Fibroblast of the aortic adventitia (primary cell): ENCODE measurements at regions not wholly inside any gene's neighbourhood (a gene's known extent, or its start where the extent isn't known, plus 50 kb on each side); places are given as distances from the start of the nearest gene placed in this dataset.
"Not testable (repeated sequence)": the region's sequence is repeated elsewhere in the genome, so short reads cannot be mapped to it uniquely, and the experiment has no call there.

Experiments used
- DNase-seq: peaks from one replicate; pipeline ENCODE4 v3.0.0-alpha.2; 2010; ENCODE audit warnings: low read depth
- H3K4me3 ChIP-seq: 2 replicates; pipeline ENCODE4 v1.5.1; 2011; ENCODE audit warnings: low read depth, mild to moderate bottlenecking, control low read depth, low read length, moderate library complexity
- CTCF ChIP-seq: IDR thresholded peaks from 2 replicates; pipeline ENCODE4 v1.5.1; 2011; ENCODE audit warnings: mild to moderate bottlenecking, low read length, control low read depth, inconsistent platforms; ENCODE audit not compliant: insufficient read depth

GRCh38 chr9:87781331-87781730 is 55.4 kb downstream of the CTSL start:
- no peak overlapping the region for H3K4me3 ChIP-seq
- no peak for TF ChIP-seq CTCF
- no peak for DNase-seq

- DNase-seq: no peak
- no peak for TF ChIP-seq CTCF
- H3K4me3 ChIP-seq: no peak overlapping the region
Measured at GRCh38 chr9:87783180-87783579, 57.3 kb downstream of the CTSL start.

- not testable (repeated sequence) for DNase-seq, H3K4me3 ChIP-seq
Measured at GRCh38 chr9:87785315-87785970, 59.5 kb downstream of the CTSL start.

DNA sequence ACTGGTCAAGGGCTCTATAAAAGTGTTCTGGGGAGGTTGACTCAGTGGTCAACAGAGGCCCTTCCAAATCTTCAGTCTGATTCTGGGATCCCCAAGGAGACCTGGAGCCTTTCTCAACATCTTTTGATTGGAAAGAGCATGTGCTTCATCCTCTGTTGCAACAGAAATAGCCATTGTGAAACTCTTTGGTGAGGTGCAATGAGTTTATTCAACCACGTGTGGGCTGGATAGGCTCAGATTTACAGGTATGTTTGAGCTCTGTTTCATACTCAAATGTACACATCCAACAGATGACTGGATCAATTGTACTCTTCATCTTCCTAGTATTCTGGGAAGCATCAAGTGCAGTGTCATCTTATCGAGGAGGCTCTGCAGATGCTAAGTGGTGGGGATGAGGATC is 60.5 kb downstream of the CTSL start:
- no peak for TF ChIP-seq CTCF
- DNase-seq: no peak
- H3K4me3 ChIP-seq: no peak overlapping the region

DNA sequence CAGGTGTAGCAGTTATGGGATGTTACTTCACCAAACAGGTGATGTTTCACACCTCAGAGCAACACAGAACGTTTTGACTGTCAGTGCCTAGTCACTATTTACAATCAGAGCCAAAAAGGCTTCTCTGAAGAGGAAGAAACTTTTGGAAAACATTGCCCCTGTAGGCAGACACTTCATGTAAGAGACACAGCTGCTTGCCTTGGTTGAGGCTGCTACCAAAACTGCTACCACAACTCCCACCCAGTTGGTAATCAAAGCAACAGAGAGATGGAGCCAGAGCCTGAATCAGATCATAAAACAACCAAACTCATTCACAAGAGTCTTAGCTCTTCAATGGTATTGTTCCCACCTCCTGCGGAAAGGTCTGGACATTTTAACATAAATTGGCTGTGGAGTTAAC is 61.0 kb downstream of the CTSL start:
- H3K4me3 ChIP-seq: no peak overlapping the region
- no peak for DNase-seq
- no peak for TF ChIP-seq CTCF

GRCh38 chr9:87787735-87788134 is 61.8 kb downstream of the CTSL start:
- no peak for TF ChIP-seq CTCF
- H3K4me3 ChIP-seq: no peak overlapping the region
- no peak for DNase-seq

DNA sequence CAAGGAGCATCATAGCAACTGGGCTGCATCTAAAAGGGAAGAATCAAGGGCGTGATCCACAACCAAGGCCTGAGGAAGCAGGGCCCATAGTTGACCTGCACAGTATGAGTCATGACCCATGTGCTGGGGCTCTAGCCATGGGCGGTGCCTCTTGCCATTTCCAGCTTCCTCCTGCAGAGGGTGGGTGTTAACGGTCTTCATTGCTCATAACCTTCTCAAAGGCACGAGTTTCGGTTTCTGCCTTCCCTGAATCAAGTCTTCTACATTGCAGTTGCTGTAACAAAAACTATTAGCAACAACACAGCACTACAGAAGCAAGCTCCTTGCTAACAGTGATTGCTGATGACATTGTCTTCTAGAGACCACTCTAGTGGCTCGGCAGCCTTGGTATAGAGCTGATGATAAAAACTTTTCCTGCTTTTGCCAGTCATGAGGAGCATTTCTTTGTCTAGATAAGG is 66.9 kb downstream of the CTSL start:
- H3K4me3 ChIP-seq: peak overlapping the region; percentile 40
- peak; percentile 96 for DNase-seq
- TF ChIP-seq CTCF: peak; percentile 59
